ENCODE measurements at regions not wholly inside any gene's neighbourhood (a gene's known extent, or its start where the extent isn't known, plus 50 kb on each side); places are given as distances from the start of the nearest gene placed in this dataset.

DNA sequence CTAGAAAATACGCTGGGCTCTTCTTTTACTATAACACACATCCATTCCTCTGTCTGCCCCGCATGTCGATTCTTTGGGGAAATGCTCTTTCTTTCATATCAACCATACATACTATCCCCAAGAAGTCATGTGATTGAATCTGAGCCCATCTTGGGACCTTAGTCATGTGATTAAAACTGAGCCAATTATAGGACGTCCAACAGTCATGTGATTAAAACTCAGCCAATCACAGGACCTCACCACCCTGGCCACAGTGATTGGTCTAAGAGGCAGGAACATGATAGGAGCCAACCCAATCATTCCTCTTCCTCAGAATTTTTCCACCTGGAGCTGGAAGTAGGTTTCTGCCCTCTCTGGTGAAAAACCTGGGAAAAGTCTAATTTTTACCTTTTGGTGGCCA is 78.8 kb downstream of the TMEM114 start:
- H3K4me1 ChIP-seq (ENCODE audit: control insufficient read depth in 1 of 2, insufficient read depth in 2 of 2, low read length in 2 of 2), result no peaks in the 10 kb centered on the region
- H4K8ac ChIP-seq (ENCODE audit: low read depth, low read length), result no peak overlapping the region
- H4K91ac ChIP-seq (ENCODE audit: low read depth, low read length), result no peak overlapping the region
- no peaks in the 10 kb centered on the region for H3K27me3 ChIP-seq (ENCODE audit: insufficient read depth, low read length)
- H3K9me3 ChIP-seq (ENCODE audit: insufficient read depth, low read depth, low read length), result no peaks in the 10 kb centered on the region
- H2BK12ac ChIP-seq (ENCODE audit: low read length), result no peak overlapping the region
- no peak overlapping the region for H2BK120ac ChIP-seq (ENCODE audit: insufficient read depth, low read length, poor library complexity)
- no peak overlapping the region for H3K18ac ChIP-seq (ENCODE audit: low read length)
- H3K27ac ChIP-seq (ENCODE audit: low read depth, low read length), result no peak overlapping the region
- no peak overlapping the region for H3K23ac ChIP-seq (ENCODE audit: low read length)
- WGBS (ENCODE audit: extremely low coverage, insufficient coverage, insufficient read length), result no CpG with 5 or more reads among the region's 4 CpGs
- no peak for DNase-seq
- H2BK5ac ChIP-seq (ENCODE audit: low read depth, low read length, poor library complexity), result no peak overlapping the region
- no peaks in the 10 kb centered on the region for H3K79me1 ChIP-seq (ENCODE audit: low read length)
- H2AFZ ChIP-seq (ENCODE audit: insufficient read depth, low read length, poor library complexity), result no peak overlapping the region
- no peak overlapping the region for H3K9ac ChIP-seq (ENCODE audit: low read length)
- H3K14ac ChIP-seq (ENCODE audit: low read length), result no peak overlapping the region
- H3K4me2 ChIP-seq (ENCODE audit: low read length), result no peak overlapping the region
- no peak overlapping the region for H3K4me3 ChIP-seq (ENCODE audit: low read depth, low read length)
- no peak overlapping the region for H3K4ac ChIP-seq (ENCODE audit: low read depth, low read length)
- no peak overlapping the region for H4K12ac ChIP-seq (ENCODE audit: low read depth, low read length)
- H3K36me3 ChIP-seq (ENCODE audit: control insufficient read depth in 1 of 2, insufficient read depth in 2 of 2, low read length in 2 of 2), result no peaks in the 10 kb centered on the region
- H2AK5ac ChIP-seq (ENCODE audit: low read length), result no peak overlapping the region
- no peaks in the 10 kb centered on the region for H3K79me2 ChIP-seq (ENCODE audit: control insufficient read depth, insufficient read depth, low read length, poor library complexity)

DNA sequence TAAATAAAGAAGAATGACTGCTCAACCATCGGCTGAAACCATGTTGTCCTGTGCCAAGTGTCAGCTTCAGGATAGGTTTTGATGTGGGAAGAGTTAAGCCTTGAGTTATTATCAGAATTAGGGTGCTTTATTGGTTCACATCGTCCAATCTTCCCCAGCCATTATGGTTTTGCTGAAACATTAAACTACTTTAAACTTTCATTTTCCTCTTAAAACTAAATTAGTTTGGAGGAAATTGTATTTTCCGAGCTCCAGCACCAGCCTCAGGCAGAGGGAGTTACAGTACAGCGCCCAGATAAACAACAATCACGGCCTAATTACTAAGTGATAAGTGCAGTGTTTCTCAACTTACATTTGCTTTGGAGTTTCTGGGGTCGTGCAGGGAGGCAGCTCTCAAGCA is 80.2 kb downstream of the TMEM114 start:
- Histone ChIP-seq H3K4me2 (ENCODE audit: low read length) (no peak overlapping the region), H2BK12ac (ENCODE audit: low read length) (no peak overlapping the region), H3K79me2 (ENCODE audit: control insufficient read depth, insufficient read depth, low read length, poor library complexity) (no peaks in the 10 kb centered on the region)

GRCh38 chr16:8505327-8505991 is 84.9 kb downstream of the TMEM114 start:
- H2AK5ac ChIP-seq (ENCODE audit: low read length), result no peak overlapping the region
- no peak overlapping the region for H3K4me2 ChIP-seq (ENCODE audit: low read length)
- H3K9ac ChIP-seq (ENCODE audit: low read length), result no peak overlapping the region
- H3K27ac ChIP-seq (ENCODE audit: low read depth, low read length), result no peak overlapping the region
- DNase-seq, result no peak
- H3K27me3 ChIP-seq (ENCODE audit: insufficient read depth, low read length), result no peaks in the 10 kb centered on the region
- H3K4me1 ChIP-seq (ENCODE audit: control insufficient read depth in 1 of 2, insufficient read depth in 2 of 2, low read length in 2 of 2), result no peaks in the 10 kb centered on the region
- no peak overlapping the region for H3K18ac ChIP-seq (ENCODE audit: low read length)
- no CpG with 5 or more reads among the region's 7 CpGs for WGBS (ENCODE audit: extremely low coverage, insufficient coverage, insufficient read length)
- no peak overlapping the region for H3K23ac ChIP-seq (ENCODE audit: low read length)
- H3K4me3 ChIP-seq (ENCODE audit: low read depth, low read length), result no peak overlapping the region
- no peaks in the 10 kb centered on the region for H3K36me3 ChIP-seq (ENCODE audit: control insufficient read depth in 1 of 2, insufficient read depth in 2 of 2, low read length in 2 of 2)
- no peak overlapping the region for H2BK5ac ChIP-seq (ENCODE audit: low read depth, low read length, poor library complexity)
- no peak overlapping the region for H4K12ac ChIP-seq (ENCODE audit: low read depth, low read length)
- no peaks in the 10 kb centered on the region for H3K79me2 ChIP-seq (ENCODE audit: control insufficient read depth, insufficient read depth, low read length, poor library complexity)
- H3K79me1 ChIP-seq (ENCODE audit: low read length), result no peaks in the 10 kb centered on the region
- H3K9me3 ChIP-seq (ENCODE audit: insufficient read depth, low read depth, low read length), result no peaks in the 10 kb centered on the region
- no peak overlapping the region for H3K4ac ChIP-seq (ENCODE audit: low read depth, low read length)
- no peak overlapping the region for H4K8ac ChIP-seq (ENCODE audit: low read depth, low read length)
- no peak overlapping the region for H2BK12ac ChIP-seq (ENCODE audit: low read length)
- H3K14ac ChIP-seq (ENCODE audit: low read length), result no peak overlapping the region
- H2AFZ ChIP-seq (ENCODE audit: insufficient read depth, low read length, poor library complexity), result no peak overlapping the region
- no peak overlapping the region for H2BK120ac ChIP-seq (ENCODE audit: insufficient read depth, low read length, poor library complexity)
- H4K91ac ChIP-seq (ENCODE audit: low read depth, low read length), result no peak overlapping the region

More for the DNA sequence above, 80.2 kb downstream of the TMEM114 start:
- Histone ChIP-seq H3K4me1 (ENCODE audit: control insufficient read depth in 1 of 2, insufficient read depth in 2 of 2, low read length in 2 of 2) (no peaks in the 10 kb centered on the region), H3K4ac (ENCODE audit: low read depth, low read length) (no peak overlapping the region), H4K91ac (ENCODE audit: low read depth, low read length) (no peak overlapping the region), H2AFZ (ENCODE audit: insufficient read depth, low read length, poor library complexity) (no peak overlapping the region), H3K79me1 (ENCODE audit: low read length) (no peaks in the 10 kb centered on the region), H4K8ac (ENCODE audit: low read depth, low read length) (no peak overlapping the region), H3K36me3 (ENCODE audit: control insufficient read depth in 1 of 2, insufficient read depth in 2 of 2, low read length in 2 of 2) (no peaks in the 10 kb centered on the region), H2BK120ac (ENCODE audit: insufficient read depth, low read length, poor library complexity) (no peak overlapping the region), H4K12ac (ENCODE audit: low read depth, low read length) (no peak overlapping the region), H3K14ac (ENCODE audit: low read length) (no peak overlapping the region), H2BK5ac (ENCODE audit: low read depth, low read length, poor library complexity) (no peak overlapping the region), H3K4me3 (ENCODE audit: low read depth, low read length) (no peak overlapping the region), H3K9ac (ENCODE audit: low read length) (no peak overlapping the region), H3K27ac (ENCODE audit: low read depth, low read length) (no peak overlapping the region), H3K18ac (ENCODE audit: low read length) (no peak overlapping the region), H2AK5ac (ENCODE audit: low read length) (no peak overlapping the region), H3K23ac (ENCODE audit: low read length) (no peak overlapping the region), H3K27me3 (ENCODE audit: insufficient read depth, low read length) (no peaks in the 10 kb centered on the region), H3K9me3 (ENCODE audit: insufficient read depth, low read depth, low read length) (no peaks in the 10 kb centered on the region)
- no CpG with 5 or more reads among the region's 6 CpGs for WGBS (ENCODE audit: extremely low coverage, insufficient coverage, insufficient read length)
- no peak for DNase-seq

GRCh38 chr16:8502446-8502845 is 87.9 kb downstream of the TMEM114 start:
- no peak overlapping the region for H2BK5ac ChIP-seq (ENCODE audit: low read depth, low read length, poor library complexity)
- H2AFZ ChIP-seq (ENCODE audit: insufficient read depth, low read length, poor library complexity), result no peak overlapping the region
- no peak overlapping the region for H3K14ac ChIP-seq (ENCODE audit: low read length)
- no peaks in the 10 kb centered on the region for H3K79me1 ChIP-seq (ENCODE audit: low read length)
- H3K9me3 ChIP-seq (ENCODE audit: insufficient read depth, low read depth, low read length), result no peaks in the 10 kb centered on the region
- H3K9ac ChIP-seq (ENCODE audit: low read length), result no peak overlapping the region
- no peak overlapping the region for H3K4ac ChIP-seq (ENCODE audit: low read depth, low read length)
- H3K4me3 ChIP-seq (ENCODE audit: low read depth, low read length), result no peak overlapping the region
- H2AK5ac ChIP-seq (ENCODE audit: low read length), result no peak overlapping the region
- H3K18ac ChIP-seq (ENCODE audit: low read length), result no peak overlapping the region
- no peaks in the 10 kb centered on the region for H3K4me1 ChIP-seq (ENCODE audit: control insufficient read depth in 1 of 2, insufficient read depth in 2 of 2, low read length in 2 of 2)
- H3K36me3 ChIP-seq (ENCODE audit: control insufficient read depth in 1 of 2, insufficient read depth in 2 of 2, low read length in 2 of 2), result no peaks in the 10 kb centered on the region
- no peaks in the 10 kb centered on the region for H3K27me3 ChIP-seq (ENCODE audit: insufficient read depth, low read length)
- no peak for DNase-seq
- H3K23ac ChIP-seq (ENCODE audit: low read length), result no peak overlapping the region
- H3K4me2 ChIP-seq (ENCODE audit: low read length), result no peak overlapping the region
- H3K27ac ChIP-seq (ENCODE audit: low read depth, low read length), result no peak overlapping the region
- no peak overlapping the region for H4K91ac ChIP-seq (ENCODE audit: low read depth, low read length)
- H4K12ac ChIP-seq (ENCODE audit: low read depth, low read length), result no peak overlapping the region
- no peak overlapping the region for H2BK12ac ChIP-seq (ENCODE audit: low read length)
- no peak overlapping the region for H4K8ac ChIP-seq (ENCODE audit: low read depth, low read length)
- no peak overlapping the region for H2BK120ac ChIP-seq (ENCODE audit: insufficient read depth, low read length, poor library complexity)
- WGBS (ENCODE audit: extremely low coverage, insufficient coverage, insufficient read length), result no CpG with 5 or more reads among the region's 2 CpGs
- no peaks in the 10 kb centered on the region for H3K79me2 ChIP-seq (ENCODE audit: control insufficient read depth, insufficient read depth, low read length, poor library complexity)

Data from trophoblast cell (in vitro differentiated cells and primary cell).